ENCODE measurements at regions not wholly inside any gene's neighbourhood (a gene's known extent, or its start where the extent isn't known, plus 50 kb on each side); places are given as distances from the start of the nearest gene placed in this dataset.
A peak's percentile ranks its signal among the peaks of the same experiment; 100 is the strongest.

DNA sequence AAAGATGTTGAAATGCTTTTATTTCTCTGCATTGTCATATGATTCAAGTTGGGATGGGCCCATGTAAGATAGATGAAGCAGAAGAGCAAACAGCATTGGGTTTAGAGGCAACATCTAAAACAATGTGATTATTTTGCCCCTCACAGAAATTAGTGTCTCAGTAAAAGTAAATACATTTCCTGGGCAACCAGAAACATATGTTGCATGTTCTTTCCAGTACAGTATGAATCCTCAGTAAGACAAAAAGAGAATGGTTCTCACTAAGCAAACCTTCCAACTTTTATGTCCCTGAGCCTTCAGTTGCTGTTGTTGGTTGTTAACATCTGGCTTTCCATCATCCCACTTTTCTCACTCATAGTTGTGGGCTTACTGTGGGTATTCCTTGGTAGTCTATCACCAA is 222.5 kb upstream of the PRPS1L1 start:
- no peak for DNase-seq (ENCODE audit: low spot score)

DNA sequence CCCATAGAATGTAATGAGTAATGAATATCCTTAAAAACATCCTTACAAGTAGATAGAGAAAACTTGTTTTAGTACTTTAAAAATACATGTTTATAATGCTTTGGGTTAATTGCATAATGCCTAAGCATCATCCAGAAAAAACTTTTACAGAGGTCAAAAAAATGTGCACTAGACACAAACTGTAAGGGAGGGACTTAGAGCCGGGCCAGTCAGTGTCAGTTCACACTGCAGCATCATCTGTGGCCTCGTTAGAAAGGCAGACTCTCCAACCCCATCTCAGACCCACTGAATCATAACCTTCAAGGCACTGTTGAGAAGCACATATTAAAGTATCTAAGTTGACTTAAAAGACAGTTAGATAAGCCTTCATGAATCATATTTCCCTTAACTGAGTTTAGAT is 230.1 kb upstream of the PRPS1L1 start:
- peak; percentile 31 for DNase-seq (ENCODE audit: low spot score)

DNA sequence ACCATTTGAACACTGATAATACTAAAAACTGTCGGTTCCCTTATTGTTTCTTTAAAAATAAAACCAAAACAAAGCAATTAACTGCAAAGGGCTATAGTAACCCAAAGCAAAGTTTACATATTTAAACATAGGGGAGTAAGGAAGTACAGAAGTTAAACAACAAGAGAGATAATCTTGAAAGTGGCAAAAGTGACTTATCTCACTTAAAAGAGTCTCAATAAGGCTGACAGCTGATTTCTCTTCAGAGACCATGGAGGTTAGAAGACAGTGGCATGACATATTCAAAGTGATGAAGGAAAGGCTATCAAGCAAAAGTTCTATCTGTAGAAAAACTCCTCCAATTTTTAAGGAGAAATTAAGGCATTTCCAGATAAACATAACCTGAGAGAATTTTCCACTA is 233.5 kb upstream of the HDAC9 start:
- peak; percentile 22 for DNase-seq (ENCODE audit: low spot score)

DNA sequence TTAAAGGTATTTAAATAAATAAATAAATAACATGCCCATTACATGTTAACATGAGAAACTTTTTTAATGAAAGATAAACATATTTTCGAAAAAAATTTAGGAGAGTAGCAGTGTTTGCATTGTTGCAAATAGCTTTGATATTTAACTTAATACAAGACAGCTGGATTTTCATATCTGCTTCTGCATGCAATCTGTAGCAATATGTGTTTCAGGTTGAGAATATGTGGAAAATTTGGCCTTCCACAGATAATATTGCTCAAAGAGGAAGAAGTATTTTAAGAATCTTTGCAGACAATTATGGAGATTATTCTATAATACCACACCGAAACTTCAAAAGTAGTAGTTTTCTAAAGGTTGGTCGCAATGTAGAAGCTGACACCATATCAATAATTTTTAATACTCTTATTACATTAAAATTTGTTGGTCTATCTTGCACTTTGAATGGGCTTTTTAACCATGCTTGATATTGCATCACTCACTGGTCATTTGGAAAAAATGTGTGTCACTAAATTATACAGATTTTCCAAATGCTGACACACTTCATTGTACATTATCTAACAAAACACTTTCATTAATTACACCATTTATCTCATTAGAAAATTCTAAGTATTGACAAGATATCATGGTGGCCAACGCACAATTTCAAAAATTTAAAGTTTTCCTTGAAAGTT is 229.8 kb upstream of the HDAC9 start:
- DNase-seq (ENCODE audit: low spot score), result no peak

DNA sequence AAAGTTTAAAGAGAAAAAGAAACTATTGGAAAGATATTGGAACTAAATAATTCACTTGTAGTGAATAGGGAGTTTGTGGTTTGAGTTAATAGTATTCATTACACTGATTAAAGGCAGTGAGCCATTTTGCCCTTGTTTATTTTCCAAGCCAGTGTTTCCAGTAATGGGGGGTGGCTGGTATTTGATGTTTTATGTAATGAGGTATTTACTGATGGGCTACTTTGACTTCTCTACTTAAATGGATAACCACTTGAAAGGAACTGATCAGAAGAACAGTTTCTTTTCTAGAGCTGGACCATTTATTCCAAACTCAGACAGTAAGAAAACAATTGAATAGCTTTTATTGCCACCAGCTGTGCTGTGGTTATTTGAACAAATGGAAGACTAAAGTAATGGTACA is 227.0 kb upstream of the HDAC9 start:
- DNase-seq (ENCODE audit: low spot score), result no peak

DNA sequence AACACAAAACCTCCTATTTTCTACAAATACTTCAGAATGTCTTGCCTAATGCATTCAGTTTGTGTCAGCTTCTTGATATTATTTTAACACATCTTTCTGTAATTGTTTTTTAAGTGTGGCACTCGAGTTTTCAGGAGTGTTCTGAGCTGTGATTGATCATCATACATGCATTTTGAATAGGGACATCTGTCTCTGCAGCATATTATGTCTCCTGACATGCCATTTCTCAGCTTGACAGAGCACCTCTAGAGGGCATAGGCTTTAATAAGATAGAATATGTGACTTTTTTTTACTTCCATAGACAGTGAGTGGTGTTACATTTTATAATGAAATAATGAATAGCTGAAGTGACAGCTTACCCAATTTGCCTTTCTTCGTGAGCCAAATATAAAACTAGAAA is 219.2 kb upstream of the HDAC9 start:
- peak; percentile 49 for DNase-seq (ENCODE audit: low spot score)

DNA sequence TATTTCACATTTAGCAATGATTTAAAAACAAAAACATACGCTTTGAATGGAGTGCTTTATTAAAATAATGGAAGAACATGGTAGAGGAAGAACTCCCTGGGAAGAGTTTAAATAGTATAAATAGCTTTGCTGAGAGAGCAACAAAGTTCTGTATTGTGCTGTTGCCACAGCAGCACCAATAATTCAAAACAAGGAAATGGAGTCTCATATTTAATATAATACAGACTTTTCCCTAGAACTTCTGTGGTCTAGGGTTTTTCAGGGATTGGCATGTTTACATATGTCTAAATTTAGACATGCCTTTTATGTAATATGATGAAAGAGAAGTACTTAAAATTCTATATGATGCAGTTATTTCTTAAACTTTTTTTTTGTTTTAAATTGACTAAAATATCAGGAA is 217.2 kb upstream of the HDAC9 start:
- no peak for DNase-seq (ENCODE audit: low spot score)

DNA sequence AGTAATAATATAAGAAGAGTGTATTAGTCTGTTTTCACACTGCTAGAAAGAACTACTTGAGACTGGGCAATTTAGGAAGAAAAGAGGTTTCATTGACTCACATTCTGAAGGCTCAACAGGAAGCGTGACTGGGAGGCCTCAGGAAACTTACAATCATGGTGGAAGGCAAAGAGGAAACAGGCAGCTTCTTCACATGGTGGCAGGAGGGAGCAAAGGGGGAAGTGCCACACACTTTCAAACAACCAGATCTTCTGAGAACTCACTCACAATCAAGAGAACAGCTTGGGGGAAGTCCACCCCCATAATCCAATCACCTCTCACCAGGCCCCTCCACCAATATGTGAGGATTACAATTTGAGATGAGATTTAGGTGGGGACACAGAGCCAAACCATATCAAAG is 212.5 kb upstream of the HDAC9 start:
- DNase-seq (ENCODE audit: low spot score), result no peak

DNA sequence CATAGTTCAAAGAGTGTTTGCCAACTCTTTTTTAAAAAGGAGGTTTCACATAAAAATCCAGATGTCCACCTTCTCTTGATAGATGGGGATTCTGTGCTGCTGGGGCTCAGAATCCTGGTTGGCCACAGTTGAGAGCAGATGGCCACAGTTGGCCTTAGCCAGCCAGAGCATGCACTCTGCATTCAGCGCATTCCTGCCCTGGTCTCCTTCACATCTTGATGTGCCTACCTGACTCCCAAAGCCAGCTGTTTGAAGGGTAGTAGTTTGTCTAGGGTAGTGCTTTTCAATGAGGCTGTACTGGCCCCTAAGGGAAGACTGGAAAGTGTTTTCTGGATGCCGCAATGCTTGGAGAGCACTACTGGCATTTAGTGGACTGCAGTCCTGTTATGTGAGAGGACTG is 208.1 kb upstream of the HDAC9 start:
- no peak for DNase-seq (ENCODE audit: low spot score)

DNA sequence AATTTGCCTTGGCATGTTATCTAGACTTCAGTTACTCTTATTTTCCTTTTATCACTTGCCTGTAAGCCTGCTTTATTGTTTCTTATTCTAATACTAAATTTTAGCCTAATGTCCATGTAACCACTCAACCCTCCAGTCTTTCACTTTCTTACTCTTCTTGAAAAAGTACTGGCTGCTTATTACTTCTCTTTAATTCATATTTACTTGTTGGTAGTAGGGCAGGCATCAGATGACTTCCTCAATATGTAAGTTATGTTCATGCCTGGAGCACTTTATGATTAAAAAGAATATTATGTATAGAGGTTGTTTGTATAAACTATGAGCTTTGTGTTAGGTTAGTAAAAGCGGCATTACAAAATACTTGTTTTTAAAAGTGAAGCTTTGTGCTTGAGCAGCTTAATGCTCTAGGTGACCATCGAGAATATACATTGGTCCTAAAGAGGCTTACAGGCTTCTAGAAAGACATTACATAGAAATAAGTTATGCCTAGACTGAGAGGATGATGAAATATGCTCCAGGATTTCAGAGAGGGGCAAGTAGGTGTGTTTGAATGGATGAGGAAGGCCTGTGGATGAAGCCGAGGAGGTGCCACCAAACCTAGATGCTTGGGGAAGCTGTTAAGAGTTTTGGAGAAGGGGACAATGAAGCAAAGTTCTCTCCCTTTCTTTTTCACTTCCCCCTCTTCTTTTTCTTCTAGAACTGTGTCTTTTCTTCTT is 207.1 kb upstream of the HDAC9 start:
- no peak for DNase-seq (ENCODE audit: low spot score)

DNA sequence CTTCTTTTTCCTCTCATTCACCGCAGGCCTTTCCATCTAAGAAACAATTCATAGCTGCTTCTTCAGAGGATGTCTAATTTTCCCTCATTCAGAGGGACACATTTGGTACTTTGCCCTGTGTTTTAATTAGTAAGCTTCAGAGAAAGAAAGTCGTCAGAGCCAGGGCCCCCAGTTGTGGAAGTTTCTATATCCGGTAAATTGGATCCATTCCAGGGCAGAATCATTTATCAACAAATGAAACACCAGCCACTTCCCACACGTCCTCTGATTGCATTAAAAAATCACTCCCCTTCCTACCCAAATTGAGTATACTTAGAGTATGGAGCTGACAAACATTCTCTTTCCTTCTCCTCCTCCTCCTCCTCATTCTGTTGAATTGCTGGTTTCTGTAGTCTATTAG is 205.8 kb upstream of the HDAC9 start:
- no peak for DNase-seq (ENCODE audit: low spot score)

DNA sequence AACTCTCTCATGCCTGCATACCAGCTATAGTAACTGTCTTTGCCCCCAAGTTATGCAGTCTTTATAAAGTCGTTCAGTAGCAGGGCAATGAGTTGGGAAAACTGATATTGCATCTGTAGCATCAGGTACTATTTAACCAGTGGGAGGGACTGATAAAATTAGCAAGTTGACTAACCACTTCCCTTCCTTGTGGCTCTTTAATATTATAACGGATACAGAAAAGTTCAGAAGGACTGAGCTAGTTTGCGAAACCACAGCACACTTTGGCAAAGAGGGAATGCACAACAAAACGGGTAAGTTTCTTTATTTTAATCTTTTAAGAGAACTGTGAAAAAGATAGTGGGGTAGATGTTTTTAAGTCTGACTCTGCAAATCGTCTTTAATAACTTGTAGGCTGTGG is 205.3 kb upstream of the HDAC9 start:
- peak; percentile 14 for DNase-seq (ENCODE audit: low spot score)

DNA sequence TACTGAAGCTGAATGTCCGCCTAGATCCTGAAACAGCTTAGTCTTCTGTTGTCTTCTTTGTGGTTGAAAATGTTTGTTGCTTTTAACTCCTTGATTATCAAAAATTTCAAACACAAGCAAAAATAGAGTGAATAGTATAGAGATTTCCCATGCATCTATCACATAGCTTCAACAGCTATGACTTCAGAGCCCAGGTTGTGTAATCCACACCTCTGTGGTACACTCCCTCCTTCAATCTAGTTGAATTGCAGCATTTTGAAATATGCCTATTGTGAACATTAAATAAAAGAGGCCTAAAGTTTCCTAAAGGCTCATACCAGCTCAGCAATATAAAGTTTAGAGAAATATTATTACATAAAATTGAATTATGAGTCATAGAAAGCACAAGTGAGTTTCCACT is 204.7 kb upstream of the HDAC9 start:
- DNase-seq (ENCODE audit: low spot score), result no peak

DNA sequence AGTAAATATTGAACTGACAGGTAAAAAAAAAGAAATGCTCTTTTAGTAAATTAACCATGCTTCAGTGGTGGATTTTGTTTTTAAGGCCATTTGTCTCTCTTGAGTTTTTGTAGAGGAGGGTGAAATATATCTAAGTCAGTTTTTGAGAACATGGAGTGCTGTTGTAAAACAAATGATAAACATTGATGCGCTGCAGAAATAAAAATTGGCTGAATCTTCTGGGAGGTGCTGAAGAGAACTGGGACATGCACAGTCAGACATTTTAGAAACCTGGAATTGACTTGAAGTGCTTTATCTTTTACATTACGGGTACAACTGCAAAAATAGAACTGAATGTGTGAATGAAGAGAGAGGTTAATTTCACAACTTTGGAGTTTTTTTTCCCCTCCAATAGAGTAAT is 203.0 kb upstream of the HDAC9 start:
- DNase-seq (ENCODE audit: low spot score), result no peak

DNA sequence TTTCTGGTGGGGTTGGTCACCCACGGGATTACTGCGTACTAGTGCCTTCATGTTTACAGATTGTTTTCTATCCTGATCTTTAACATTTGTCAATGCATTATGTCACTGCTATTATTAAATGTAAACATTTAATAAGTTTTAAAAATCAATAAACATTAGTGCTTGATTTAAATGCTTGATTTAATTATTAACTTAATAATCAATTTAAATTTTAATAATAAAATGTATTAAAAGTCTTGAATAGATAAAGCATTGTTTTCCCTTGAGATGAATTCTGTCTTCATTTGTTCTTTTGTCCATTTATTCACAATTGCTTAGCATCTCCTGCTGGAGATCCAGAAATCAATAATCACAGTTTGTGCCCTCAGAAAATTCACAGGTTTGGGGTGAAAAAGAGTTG is 201.8 kb upstream of the HDAC9 start:
- DNase-seq (ENCODE audit: low spot score), result no peak

DNA sequence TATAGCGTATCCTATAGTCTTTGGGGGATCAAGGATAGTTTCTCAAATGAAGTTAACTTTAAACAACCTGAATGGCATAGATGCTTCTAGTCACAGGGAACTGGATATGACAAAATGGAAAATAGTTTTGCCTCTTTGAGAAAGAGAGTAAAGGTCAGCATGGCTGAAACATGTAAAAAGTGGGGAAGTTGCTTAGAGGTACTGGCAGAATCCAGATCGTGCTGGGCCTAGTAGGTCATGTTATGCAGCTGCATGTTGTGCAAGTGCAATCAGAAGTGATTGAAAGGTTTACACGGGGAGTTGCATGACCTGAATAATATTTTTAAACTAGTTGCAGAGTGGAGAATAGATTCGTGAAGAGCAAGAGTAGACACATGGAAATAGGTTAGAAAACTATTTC is 201.1 kb upstream of the HDAC9 start:
- no peak for DNase-seq (ENCODE audit: low spot score)

DNA sequence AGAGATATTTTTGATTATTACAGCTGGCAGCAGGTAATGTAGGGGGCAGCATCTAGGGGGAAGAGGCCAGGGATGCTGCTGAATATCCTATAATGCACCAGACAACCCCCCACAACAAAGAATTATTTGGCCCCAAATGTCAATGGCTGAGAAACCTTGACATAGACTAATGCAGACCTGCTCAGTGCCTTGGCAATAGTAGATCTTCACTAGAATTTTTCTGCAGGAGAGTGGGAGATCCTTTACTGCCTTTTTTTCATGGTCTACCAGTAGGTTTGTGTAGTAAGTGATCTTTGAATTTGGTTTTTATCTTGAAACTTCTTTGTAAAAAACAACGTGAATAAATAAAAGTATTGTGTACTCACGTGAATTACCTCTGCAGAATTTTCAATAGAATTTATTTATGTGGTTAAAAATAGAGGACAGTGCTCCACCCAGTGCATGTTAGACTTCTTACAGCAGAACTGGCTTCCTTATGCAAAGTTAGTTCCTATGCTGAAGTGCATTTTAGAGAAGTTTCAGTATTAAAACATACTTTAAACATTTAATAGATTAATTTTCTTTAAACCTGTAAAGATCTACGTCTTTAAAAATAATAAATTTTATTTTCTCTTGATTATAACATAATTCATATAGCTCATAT is 199.6 kb upstream of the HDAC9 start:
- DNase-seq (ENCODE audit: low spot score), result no peak

DNA sequence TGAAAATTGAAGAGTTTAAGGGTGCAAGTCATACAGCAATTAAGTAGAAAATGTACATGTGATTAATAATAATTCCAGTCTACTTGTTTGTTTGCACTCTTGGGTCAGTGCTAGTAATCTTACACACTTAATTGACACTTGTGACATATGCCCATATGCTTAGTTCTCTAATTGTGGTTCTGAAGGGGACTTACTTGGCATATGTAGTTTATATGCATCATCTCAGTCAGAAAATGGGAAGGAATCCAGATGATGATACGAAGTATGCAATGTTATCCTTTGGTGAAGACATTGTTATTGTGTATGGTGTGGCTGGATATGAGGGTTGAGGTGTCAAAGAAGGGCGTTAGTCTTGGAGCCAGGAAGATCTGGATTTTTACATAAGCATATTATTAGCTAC is 193.5 kb upstream of the HDAC9 start:
- DNase-seq (ENCODE audit: low spot score), result no peak

DNA sequence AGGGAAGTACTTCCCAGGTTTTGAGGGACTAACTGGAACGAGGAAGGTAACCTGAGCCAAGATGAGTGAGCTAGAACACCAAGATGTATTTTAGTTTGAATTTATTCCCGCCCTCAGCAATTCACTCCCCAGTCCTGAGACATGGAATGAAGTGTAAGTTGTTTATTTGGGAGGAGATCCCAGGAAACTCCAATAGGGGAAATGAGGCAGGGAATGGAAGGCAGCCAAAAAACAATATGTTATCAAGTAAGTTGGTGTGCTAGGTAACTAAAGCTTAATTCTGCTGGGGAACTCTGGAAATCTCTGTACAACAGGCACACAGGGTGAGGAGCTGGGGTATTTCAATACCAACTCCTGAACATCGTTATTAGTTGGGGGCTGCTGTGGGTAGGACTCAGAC is 189.7 kb upstream of the HDAC9 start:
- no peak for DNase-seq (ENCODE audit: low spot score)

DNA sequence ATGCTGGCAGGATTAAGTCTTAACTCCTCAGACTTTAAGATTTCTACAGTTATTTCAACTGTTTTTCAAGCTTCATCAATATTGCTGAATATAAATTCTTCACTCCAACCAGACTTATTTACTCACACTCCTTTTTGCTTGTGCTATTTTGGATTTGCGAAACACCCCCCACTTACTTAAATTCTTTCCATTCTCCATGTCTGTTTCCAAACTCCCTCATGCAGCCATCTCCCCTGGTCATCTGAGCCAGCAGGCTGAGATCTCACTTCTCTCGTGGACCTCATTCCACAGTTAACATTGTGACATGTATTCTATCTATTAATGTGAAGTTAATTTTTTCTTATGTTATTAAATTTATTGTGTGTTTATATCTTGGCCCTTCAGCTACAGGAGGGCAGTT is 188.9 kb upstream of the HDAC9 start:
- DNase-seq (ENCODE audit: low spot score), result no peak

DNA sequence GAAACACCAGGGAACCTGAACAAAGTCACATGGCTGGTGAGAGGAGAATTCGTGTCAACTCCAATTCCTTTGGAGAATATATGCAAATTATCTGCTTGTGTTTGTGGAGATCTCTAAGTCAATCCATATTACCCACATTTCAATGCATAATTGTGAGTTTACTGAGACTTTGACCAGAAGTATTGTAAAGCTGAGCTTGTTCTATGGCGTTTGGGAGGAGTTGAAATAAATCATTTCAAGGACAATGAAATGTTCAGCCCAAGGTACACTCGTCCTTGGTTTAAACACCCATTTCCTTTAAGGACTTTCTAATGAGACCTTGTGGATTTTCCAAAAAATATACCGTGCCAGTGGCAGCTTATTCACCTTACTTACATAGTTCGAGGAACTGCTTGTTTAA is 186.6 kb upstream of the HDAC9 start:
- no peak for DNase-seq (ENCODE audit: low spot score)

DNA sequence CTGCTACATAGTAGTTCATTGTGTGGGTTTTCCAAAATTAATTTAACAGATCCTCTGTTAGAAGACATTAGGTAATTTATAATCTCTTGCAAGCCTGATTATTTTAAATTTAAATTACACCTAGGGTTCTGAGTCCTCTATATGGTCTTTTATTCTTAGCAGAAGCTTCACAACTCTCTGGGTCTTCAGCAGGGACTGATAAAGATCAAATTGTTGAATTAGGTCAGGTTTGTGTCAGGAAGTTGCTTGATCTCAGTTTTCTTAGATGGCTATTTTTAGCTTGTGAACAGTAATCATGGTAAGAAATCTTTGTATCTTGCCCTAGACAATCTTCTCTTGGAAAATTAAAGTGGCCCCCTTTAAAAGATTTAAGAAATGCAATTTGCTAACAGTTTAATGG is 183.1 kb upstream of the HDAC9 start:
- DNase-seq (ENCODE audit: low spot score), result no peak

DNA sequence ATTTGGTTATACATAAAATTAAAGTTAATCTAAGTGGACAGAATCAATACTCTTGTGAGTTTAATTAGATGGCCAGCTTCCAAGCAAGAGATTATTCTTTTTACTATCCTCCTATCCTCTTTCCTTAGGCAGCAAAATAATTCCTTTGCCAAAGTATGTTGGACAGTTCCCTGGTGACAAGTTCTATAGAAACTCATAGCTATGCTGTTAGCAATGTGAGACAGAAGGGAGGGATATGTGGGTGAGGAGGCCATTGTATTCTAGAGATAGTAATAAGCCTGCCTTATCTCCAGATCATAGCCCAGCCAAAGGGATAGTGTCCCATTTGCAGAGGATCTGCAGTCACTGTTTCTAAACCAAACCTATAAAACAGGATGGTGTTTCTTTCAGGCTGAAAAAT is 181.6 kb upstream of the HDAC9 start:
- no peak for DNase-seq (ENCODE audit: low spot score)

DNA sequence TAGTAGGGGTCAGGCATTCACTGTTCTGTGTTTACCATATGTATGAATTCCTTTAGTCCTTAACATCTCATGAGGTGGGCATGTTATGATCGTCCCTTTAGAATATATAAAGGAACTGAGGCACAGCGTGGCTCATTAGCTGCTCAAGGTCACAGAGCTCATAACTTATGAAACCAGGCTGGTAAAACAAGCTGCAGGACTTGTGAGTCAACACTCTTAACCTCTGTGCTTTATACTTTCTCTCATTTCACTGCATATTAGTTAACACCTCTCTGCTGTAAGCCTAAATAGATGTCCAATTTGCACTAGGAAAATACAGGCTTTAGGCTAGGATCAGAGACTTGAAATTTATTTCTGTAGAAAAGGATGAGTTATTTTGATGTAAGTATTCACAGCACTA is 180.3 kb upstream of the HDAC9 start:
- no peak for DNase-seq (ENCODE audit: low spot score)
